ENCODE measurements at regions not wholly inside any gene's neighbourhood (a gene's known extent, or its start where the extent isn't known, plus 50 kb on each side); places are given as distances from the start of the nearest gene placed in this dataset.
A peak's percentile ranks its signal among the peaks of the same experiment; 100 is the strongest.

DNA sequence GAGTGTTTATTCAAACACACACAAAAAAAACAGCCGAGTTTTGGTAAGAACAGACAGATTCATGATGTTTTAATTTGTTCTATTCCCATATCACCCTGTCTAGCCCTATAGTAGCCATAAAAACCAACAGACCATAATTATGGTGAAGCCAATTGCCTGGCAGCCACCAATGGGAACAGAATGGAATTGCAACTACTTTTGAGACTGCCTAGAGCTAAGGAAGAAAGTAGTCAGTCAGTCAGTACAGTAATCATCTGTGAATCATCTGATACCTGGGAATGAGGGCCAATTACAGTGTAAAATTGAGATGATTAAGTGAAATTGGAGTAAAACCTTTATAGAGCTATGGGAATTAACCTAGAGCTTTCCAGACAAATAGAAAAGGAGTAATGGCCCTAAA, 952.7 kb upstream of the KCND2 start:
- Mint-ChIP-seq H3K4me1 (no peaks in the 10 kb centered on the region), H3K27me3 (no peaks in the 10 kb centered on the region), H3K9me3 (peaks cover 2 to 13% (median 4%) of the 10 kb centered on the region in 3 donors), H3K36me3 (peaks cover 3% of the 10 kb centered on the region), H3K4me3 (no peak overlapping the region), H3K27ac (no peak overlapping the region)

DNA sequence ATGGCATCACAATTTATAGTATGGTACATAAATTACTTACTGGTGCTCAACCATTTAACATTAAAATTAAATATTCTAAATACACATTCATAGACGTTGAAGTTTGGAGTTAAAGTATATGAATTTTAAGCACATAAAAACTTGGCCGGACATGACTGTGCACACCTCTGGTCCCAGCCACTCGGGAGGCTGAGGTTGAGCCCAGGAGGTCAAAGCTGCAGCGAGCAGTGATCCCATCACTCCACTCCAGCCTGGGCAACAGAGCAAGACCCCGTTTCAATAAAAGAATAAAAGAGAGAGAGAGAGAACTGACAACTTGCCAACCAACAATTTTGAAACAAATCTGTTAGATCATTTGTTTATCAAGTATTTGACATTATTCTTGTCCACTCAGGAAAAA, 943.3 kb upstream of the KCND2 start:
- Mint-ChIP-seq H3K27ac (no peak overlapping the region), H3K4me3 (no peak overlapping the region), H3K27me3 (no peaks in the 10 kb centered on the region), H3K36me3 (no peaks in the 10 kb centered on the region), H3K9me3 (peaks cover 3 to 19% (median 4%) of the 10 kb centered on the region in 3 donors), H3K4me1 (no peaks in the 10 kb centered on the region)

GRCh38 chr7:119335405-119335804, 937.6 kb upstream of the KCND2 start:
- H3K36me3 Mint-ChIP-seq, result no peaks in the 10 kb centered on the region
- no peak overlapping the region for H3K4me3 Mint-ChIP-seq
- peaks cover 1 to 2% (median 2%) of the 10 kb centered on the region in 3 donors for H3K9me3 Mint-ChIP-seq
- H3K4me1 Mint-ChIP-seq, result no peaks in the 10 kb centered on the region
- H3K27me3 Mint-ChIP-seq, result no peaks in the 10 kb centered on the region
- H3K27ac Mint-ChIP-seq, result no peak overlapping the region

DNA sequence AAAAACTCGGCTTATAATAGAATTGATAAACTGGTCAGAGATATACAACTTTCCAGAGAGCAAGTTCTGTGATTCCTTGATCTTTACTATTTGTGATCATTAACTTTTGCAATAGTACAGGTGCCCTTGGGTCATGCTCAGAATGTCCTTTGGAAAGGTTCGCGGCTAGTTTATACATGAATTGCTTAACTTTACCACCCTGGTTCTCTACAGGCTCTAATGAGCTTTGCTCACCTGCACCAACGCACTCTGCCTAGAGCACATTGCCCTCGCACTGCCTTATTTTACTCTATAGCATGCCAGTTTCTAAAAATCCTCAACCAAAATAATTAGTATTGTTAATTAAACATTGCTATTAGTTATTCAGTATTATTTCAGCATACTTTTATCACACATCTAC, 931.2 kb upstream of the KCND2 start:
- peaks cover 7 to 12% (median 10%) of the 10 kb centered on the region in 3 donors for H3K9me3 Mint-ChIP-seq
- H3K27ac Mint-ChIP-seq, result peak overlapping the region in 1 of 3 donors; percentile 62
- no peaks in the 10 kb centered on the region for H3K4me1 Mint-ChIP-seq

GRCh38 chr7:119343289-119343688, 929.7 kb upstream of the KCND2 start:
- Mint-ChIP-seq H3K9me3 (peaks cover 7 to 15% (median 10%) of the 10 kb centered on the region in 3 donors), H3K27me3 (no peaks in the 10 kb centered on the region), H3K4me3 (no peak overlapping the region), H3K27ac (no peak overlapping the region), H3K4me1 (no peaks in the 10 kb centered on the region), H3K36me3 (no peaks in the 10 kb centered on the region)

More for the DNA sequence above, 931.2 kb upstream of the KCND2 start:
- no peaks in the 10 kb centered on the region for H3K27me3 Mint-ChIP-seq
- H3K4me3 Mint-ChIP-seq, result no peak overlapping the region
- no peaks in the 10 kb centered on the region for H3K36me3 Mint-ChIP-seq

DNA sequence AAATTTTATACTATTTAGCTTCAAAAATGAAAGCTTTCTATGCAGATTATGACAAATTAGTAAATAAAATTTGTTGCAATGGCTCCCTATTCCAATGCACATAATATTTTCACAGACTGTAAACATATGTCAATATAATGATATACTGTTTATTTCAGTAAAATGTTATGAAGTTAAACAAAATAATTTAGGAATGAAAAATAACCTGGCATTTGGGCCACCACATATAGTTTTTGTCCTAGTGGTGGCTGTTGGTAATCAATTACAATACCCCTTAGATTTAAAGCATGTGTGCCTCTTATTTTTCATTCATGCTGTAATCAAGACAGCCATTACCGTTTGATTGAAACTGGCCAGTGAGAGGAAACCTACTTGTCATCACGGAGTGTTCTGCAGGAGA, 928.5 kb upstream of the KCND2 start:
- no peaks in the 10 kb centered on the region for H3K36me3 Mint-ChIP-seq
- no peaks in the 10 kb centered on the region for H3K4me1 Mint-ChIP-seq
- no peaks in the 10 kb centered on the region for H3K27me3 Mint-ChIP-seq
- peaks cover 7 to 15% (median 10%) of the 10 kb centered on the region in 3 donors for H3K9me3 Mint-ChIP-seq
- H3K4me3 Mint-ChIP-seq, result no peak overlapping the region
- no peak overlapping the region for H3K27ac Mint-ChIP-seq

- Mint-ChIP-seq H3K27ac (no peak overlapping the region), H3K4me1 (no peaks in the 10 kb centered on the region), H3K36me3 (no peaks in the 10 kb centered on the region), H3K4me3 (no peak overlapping the region), H3K27me3 (no peaks in the 10 kb centered on the region), H3K9me3 (peaks cover 3 to 19% (median 5%) of the 10 kb centered on the region in 3 donors)
These were observed 924.5 kb upstream of the KCND2 start for GRCh38 chr7:119348491-119348890.

- Mint-ChIP-seq H3K4me3 (no peak overlapping the region), H3K4me1 (no peaks in the 10 kb centered on the region), H3K27me3 (no peaks in the 10 kb centered on the region), H3K36me3 (no peaks in the 10 kb centered on the region), H3K27ac (no peak overlapping the region), H3K9me3 (peaks cover 3 to 18% (median 5%) of the 10 kb centered on the region in 3 donors)
These were observed 922.6 kb upstream of the KCND2 start for GRCh38 chr7:119350334-119350733.

DNA sequence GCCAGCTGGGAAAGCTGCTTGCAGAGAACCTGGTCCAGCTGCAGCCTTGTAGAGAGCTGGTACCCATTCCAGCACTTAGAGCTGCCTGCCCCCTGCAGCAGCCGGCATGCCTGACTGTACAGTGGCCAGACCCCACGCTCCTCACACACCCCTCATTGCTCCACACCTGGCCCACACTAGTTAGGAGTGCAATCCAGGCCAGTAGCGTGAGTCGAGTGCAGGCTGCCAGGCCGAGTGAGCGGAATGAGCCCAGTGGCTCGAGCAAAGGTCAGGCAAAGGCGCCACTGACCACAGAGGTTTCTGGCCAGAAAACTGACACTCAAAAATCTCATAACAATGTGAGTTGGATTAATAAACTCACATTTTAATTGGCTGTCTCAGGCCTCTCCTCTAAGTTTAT, 921.7 kb upstream of the KCND2 start:
- Mint-ChIP-seq H3K27ac (no peak overlapping the region), H3K27me3 (no peaks in the 10 kb centered on the region), H3K4me3 (no peak overlapping the region), H3K36me3 (no peaks in the 10 kb centered on the region), H3K9me3 (peaks cover 0 to 8% (median 2%) of the 10 kb centered on the region in 3 donors), H3K4me1 (no peaks in the 10 kb centered on the region)

- Mint-ChIP-seq H3K4me3 (no peak overlapping the region), H3K36me3 (no peaks in the 10 kb centered on the region), H3K4me1 (no peaks in the 10 kb centered on the region), H3K9me3 (peaks cover 3 to 17% (median 5%) of the 10 kb centered on the region in 3 donors), H3K27me3 (no peaks in the 10 kb centered on the region), H3K27ac (no peak overlapping the region)
These were observed 898.5 kb upstream of the KCND2 start for GRCh38 chr7:119374436-119374835.

- H3K27ac Mint-ChIP-seq, result no peak overlapping the region
- H3K4me3 Mint-ChIP-seq, result no peak overlapping the region
- H3K27me3 Mint-ChIP-seq, result no peaks in the 10 kb centered on the region
- H3K4me1 Mint-ChIP-seq, result no peaks in the 10 kb centered on the region
- peaks cover 2 to 5% (median 3%) of the 10 kb centered on the region in 3 donors for H3K9me3 Mint-ChIP-seq
- no peaks in the 10 kb centered on the region for H3K36me3 Mint-ChIP-seq
These were observed 895.1 kb upstream of the KCND2 start for GRCh38 chr7:119377861-119378260.

GRCh38 chr7:119382726-119383125, 890.2 kb upstream of the KCND2 start:
- Mint-ChIP-seq H3K36me3 (no peaks in the 10 kb centered on the region), H3K4me3 (no peak overlapping the region), H3K27me3 (no peaks in the 10 kb centered on the region), H3K27ac (no peak overlapping the region), H3K4me1 (no peaks in the 10 kb centered on the region), H3K9me3 (peaks cover 0 to 2% (median 2%) of the 10 kb centered on the region in 3 donors)

DNA sequence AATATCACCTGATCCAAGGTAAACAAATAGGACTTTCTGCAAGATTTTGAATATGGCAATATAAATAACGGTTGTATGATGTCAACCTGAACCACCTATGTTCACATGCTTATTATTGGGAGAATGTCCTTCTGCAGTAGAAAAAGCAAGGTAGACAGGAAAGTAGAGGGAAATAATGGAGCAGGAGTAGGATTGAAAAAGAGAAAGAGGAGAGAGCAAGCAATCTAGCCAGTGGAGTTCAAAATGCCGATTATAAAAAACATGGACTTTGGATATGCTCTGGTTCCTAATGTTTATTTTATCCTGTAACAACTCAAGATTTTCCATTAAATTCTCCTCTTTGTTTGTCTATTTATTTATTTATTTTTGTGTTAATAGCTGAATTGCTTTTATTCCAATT, 878.0 kb upstream of the KCND2 start:
- no peaks in the 10 kb centered on the region for H3K27me3 Mint-ChIP-seq
- peaks cover 1 to 4% (median 3%) of the 10 kb centered on the region in 3 donors for H3K9me3 Mint-ChIP-seq
- no peaks in the 10 kb centered on the region for H3K36me3 Mint-ChIP-seq
- no peaks in the 10 kb centered on the region for H3K4me1 Mint-ChIP-seq
- no peak overlapping the region for H3K27ac Mint-ChIP-seq
- H3K4me3 Mint-ChIP-seq, result no peak overlapping the region

DNA sequence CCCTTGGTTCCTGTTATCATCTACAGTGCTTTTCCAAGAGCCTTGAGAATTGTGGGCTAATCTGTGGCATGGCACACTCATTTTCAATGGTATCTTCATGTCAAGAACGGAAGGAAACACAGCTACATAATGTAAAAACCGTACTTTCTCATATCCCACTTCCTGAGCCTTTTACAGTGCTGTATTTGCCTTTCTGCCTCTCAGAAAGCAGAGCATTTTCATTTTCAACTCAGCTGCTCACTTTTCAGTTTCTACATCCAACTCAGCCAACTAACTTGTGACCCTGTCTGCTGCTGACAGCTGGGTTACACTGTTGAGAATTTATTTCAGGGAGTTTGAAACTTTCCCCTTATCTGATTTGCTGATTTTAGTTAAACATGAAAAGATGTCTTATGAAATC, 875.8 kb upstream of the KCND2 start:
- Mint-ChIP-seq H3K4me1 (no peaks in the 10 kb centered on the region), H3K36me3 (no peaks in the 10 kb centered on the region), H3K9me3 (peaks cover 1 to 4% (median 3%) of the 10 kb centered on the region in 3 donors), H3K27me3 (no peaks in the 10 kb centered on the region), H3K4me3 (no peak overlapping the region), H3K27ac (no peak overlapping the region)

GRCh38 chr7:119408596-119408995, 864.4 kb upstream of the KCND2 start:
- H3K9me3 Mint-ChIP-seq, result peaks cover 0 to 4% (median 1%) of the 10 kb centered on the region in 3 donors
- H3K27ac Mint-ChIP-seq, result no peak overlapping the region
- no peak overlapping the region for H3K4me3 Mint-ChIP-seq
- H3K36me3 Mint-ChIP-seq, result no peaks in the 10 kb centered on the region
- no peaks in the 10 kb centered on the region for H3K27me3 Mint-ChIP-seq
- no peaks in the 10 kb centered on the region for H3K4me1 Mint-ChIP-seq

- Mint-ChIP-seq H3K27me3 (no peaks in the 10 kb centered on the region), H3K4me1 (no peaks in the 10 kb centered on the region), H3K9me3 (peaks cover 0 to 1% (median 0%) of the 10 kb centered on the region in 3 donors), H3K27ac (peak overlapping the region in 1 of 3 donors; percentile 59), H3K4me3 (no peak overlapping the region), H3K36me3 (no peaks in the 10 kb centered on the region)
These were observed 859.6 kb upstream of the KCND2 start for GRCh38 chr7:119413314-119413805.

Measured in IgD-negative memory B cell (primary cell).